ENCODE measurements at regions not wholly inside any gene's neighbourhood (a gene's known extent, or its start where the extent isn't known, plus 50 kb on each side); places are given as distances from the start of the nearest gene placed in this dataset.

- no peak overlapping the region for H3K27ac ChIP-seq (ENCODE audit: low read depth, low read length)
These were observed 394.4 kb upstream of the NPVF start for GRCh38 chr7:25622695-25623094.

GRCh38 chr7:25624051-25624450 is 395.8 kb upstream of the NPVF start:
- Histone ChIP-seq H2BK120ac (ENCODE audit: low read depth, low read length) (no peak overlapping the region), H3K56ac (ENCODE audit: low read length) (no peak overlapping the region), H3K27ac (ENCODE audit: low read depth, low read length) (no peak overlapping the region), H3K79me2 (ENCODE audit: control insufficient read depth, insufficient read depth, low read length) (no peaks in the 10 kb centered on the region), H3K4me1 (ENCODE audit: control insufficient read depth, low read depth, low read length) (no peaks in the 10 kb centered on the region), H3K36me3 (ENCODE audit: control insufficient read depth, insufficient read depth, low read length) (no peaks in the 10 kb centered on the region), H3K23ac (ENCODE audit: low read length) (no peak overlapping the region), H3K9ac (ENCODE audit: low read length) (no peak overlapping the region), H3K4me3 (ENCODE audit: low read length) (no peak overlapping the region), H3K4me2 (ENCODE audit: low read length) (no peak overlapping the region), H2BK15ac (replicated peaks; ENCODE audit: low read depth) (no peak overlapping the region), H4K8ac (ENCODE audit: low read depth, low read length) (no peak overlapping the region), H3K79me1 (ENCODE audit: low read length) (no peaks in the 10 kb centered on the region), H2AK5ac (ENCODE audit: low read length) (no peak overlapping the region), H3K18ac (ENCODE audit: low read length) (no peak overlapping the region), H4K5ac (ENCODE audit: low read length) (no peak overlapping the region), H2BK5ac (ENCODE audit: low read length) (no peak overlapping the region), H3K4ac (ENCODE audit: low read depth, low read length) (no peak overlapping the region), H3K27me3 (ENCODE audit: insufficient read depth, low read length, poor library complexity) (no peaks in the 10 kb centered on the region)
- no CpG with 5 or more reads among the region's 3 CpGs for WGBS (ENCODE audit: extremely low coverage, insufficient coverage, low lambda C conversion rate)
- no peak for DNase-seq

More at GRCh38 chr7:25622695-25623094, 394.4 kb upstream of the NPVF start:
- Histone ChIP-seq H3K79me2 (ENCODE audit: control insufficient read depth, insufficient read depth, low read length) (no peaks in the 10 kb centered on the region), H3K79me1 (ENCODE audit: low read length) (no peaks in the 10 kb centered on the region), H3K4ac (ENCODE audit: low read depth, low read length) (no peak overlapping the region), H2BK5ac (ENCODE audit: low read length) (no peak overlapping the region), H3K4me2 (ENCODE audit: low read length) (no peak overlapping the region), H3K56ac (ENCODE audit: low read length) (no peak overlapping the region), H3K27me3 (ENCODE audit: insufficient read depth, low read length, poor library complexity) (no peaks in the 10 kb centered on the region), H3K9ac (ENCODE audit: low read length) (no peak overlapping the region), H2BK120ac (ENCODE audit: low read depth, low read length) (no peak overlapping the region), H4K8ac (ENCODE audit: low read depth, low read length) (no peak overlapping the region), H3K23ac (ENCODE audit: low read length) (no peak overlapping the region), H2AK5ac (ENCODE audit: low read length) (no peak overlapping the region), H3K36me3 (ENCODE audit: control insufficient read depth, insufficient read depth, low read length) (no peaks in the 10 kb centered on the region), H3K18ac (ENCODE audit: low read length) (no peak overlapping the region), H3K4me3 (ENCODE audit: low read length) (no peak overlapping the region), H4K5ac (ENCODE audit: low read length) (no peak overlapping the region), H3K4me1 (ENCODE audit: control insufficient read depth, low read depth, low read length) (no peaks in the 10 kb centered on the region), H2BK15ac (replicated peaks; ENCODE audit: low read depth) (no peak overlapping the region)
- no CpG with 5 or more reads among the region's 3 CpGs for WGBS (ENCODE audit: extremely low coverage, insufficient coverage, low lambda C conversion rate)
- DNase-seq = no peak

- no peaks in the 10 kb centered on the region for H3K27me3 ChIP-seq (ENCODE audit: insufficient read depth, low read length, poor library complexity)
- no peak overlapping the region for H2BK5ac ChIP-seq (ENCODE audit: low read length)
- no peak overlapping the region for H3K18ac ChIP-seq (ENCODE audit: low read length)
- WGBS (ENCODE audit: extremely low coverage, insufficient coverage, low lambda C conversion rate) = no CpG with 5 or more reads among the region's 8 CpGs
- no peak overlapping the region for H2AK5ac ChIP-seq (ENCODE audit: low read length)
- no peak overlapping the region for H2BK120ac ChIP-seq (ENCODE audit: low read depth, low read length)
- H3K79me1 ChIP-seq (ENCODE audit: low read length) = no peaks in the 10 kb centered on the region
- H3K4ac ChIP-seq (ENCODE audit: low read depth, low read length) = no peak overlapping the region
- no peak overlapping the region for H3K27ac ChIP-seq (ENCODE audit: low read depth, low read length)
- no peaks in the 10 kb centered on the region for H3K79me2 ChIP-seq (ENCODE audit: control insufficient read depth, insufficient read depth, low read length)
- H3K36me3 ChIP-seq (ENCODE audit: control insufficient read depth, insufficient read depth, low read length) = no peaks in the 10 kb centered on the region
- no peak overlapping the region for H3K23ac ChIP-seq (ENCODE audit: low read length)
- H2BK15ac ChIP-seq (replicated peaks; ENCODE audit: low read depth) = no peak overlapping the region
- DNase-seq = no peak
- no peak overlapping the region for H3K56ac ChIP-seq (ENCODE audit: low read length)
- H3K9ac ChIP-seq (ENCODE audit: low read length) = no peak overlapping the region
- H3K4me2 ChIP-seq (ENCODE audit: low read length) = no peak overlapping the region
- no peak overlapping the region for H3K4me3 ChIP-seq (ENCODE audit: low read length)
- no peaks in the 10 kb centered on the region for H3K4me1 ChIP-seq (ENCODE audit: control insufficient read depth, low read depth, low read length)
- H4K5ac ChIP-seq (ENCODE audit: low read length) = no peak overlapping the region
- H4K8ac ChIP-seq (ENCODE audit: low read depth, low read length) = no peak overlapping the region
These were observed 396.5 kb upstream of the NPVF start for GRCh38 chr7:25624833-25625232.

GRCh38 chr7:25625306-25625992 is 397.2 kb upstream of the NPVF start:
- DNase-seq = no peak
- Histone ChIP-seq H4K8ac (ENCODE audit: low read depth, low read length) (peak overlapping the region; percentile 65), H3K79me1 (ENCODE audit: low read length) (no peaks in the 10 kb centered on the region), H2BK5ac (ENCODE audit: low read length) (no peak overlapping the region), H3K27ac (ENCODE audit: low read depth, low read length) (no peak overlapping the region), H2AK5ac (ENCODE audit: low read length) (no peak overlapping the region), H2BK120ac (ENCODE audit: low read depth, low read length) (no peak overlapping the region), H3K23ac (ENCODE audit: low read length) (no peak overlapping the region), H2BK15ac (replicated peaks; ENCODE audit: low read depth) (no peak overlapping the region), H4K5ac (ENCODE audit: low read length) (no peak overlapping the region), H3K36me3 (ENCODE audit: control insufficient read depth, insufficient read depth, low read length) (no peaks in the 10 kb centered on the region), H3K4me1 (ENCODE audit: control insufficient read depth, low read depth, low read length) (no peaks in the 10 kb centered on the region), H3K56ac (ENCODE audit: low read length) (no peak overlapping the region), H3K4ac (ENCODE audit: low read depth, low read length) (no peak overlapping the region), H3K9ac (ENCODE audit: low read length) (no peak overlapping the region), H3K27me3 (ENCODE audit: insufficient read depth, low read length, poor library complexity) (no peaks in the 10 kb centered on the region), H3K79me2 (ENCODE audit: control insufficient read depth, insufficient read depth, low read length) (no peaks in the 10 kb centered on the region), H3K4me2 (ENCODE audit: low read length) (no peak overlapping the region), H3K18ac (ENCODE audit: low read length) (no peak overlapping the region), H3K4me3 (ENCODE audit: low read length) (no peak overlapping the region)
- WGBS (ENCODE audit: extremely low coverage, insufficient coverage, low lambda C conversion rate) = no CpG with 5 or more reads among the region's 5 CpGs

- no peaks in the 10 kb centered on the region for H3K4me1 ChIP-seq (ENCODE audit: control insufficient read depth, low read depth, low read length)
- H3K56ac ChIP-seq (ENCODE audit: low read length) = no peak overlapping the region
- no CpG with 5 or more reads among the region's 4 CpGs for WGBS (ENCODE audit: extremely low coverage, insufficient coverage, low lambda C conversion rate)
- H3K18ac ChIP-seq (ENCODE audit: low read length) = no peak overlapping the region
- H3K9ac ChIP-seq (ENCODE audit: low read length) = no peak overlapping the region
- no peaks in the 10 kb centered on the region for H3K79me2 ChIP-seq (ENCODE audit: control insufficient read depth, insufficient read depth, low read length)
- H2BK15ac ChIP-seq (replicated peaks; ENCODE audit: low read depth) = no peak overlapping the region
- H3K4me2 ChIP-seq (ENCODE audit: low read length) = no peak overlapping the region
- no peak for DNase-seq
- H3K36me3 ChIP-seq (ENCODE audit: control insufficient read depth, insufficient read depth, low read length) = no peaks in the 10 kb centered on the region
- no peak overlapping the region for H2BK120ac ChIP-seq (ENCODE audit: low read depth, low read length)
- no peak overlapping the region for H2AK5ac ChIP-seq (ENCODE audit: low read length)
- H3K4ac ChIP-seq (ENCODE audit: low read depth, low read length) = no peak overlapping the region
- H3K23ac ChIP-seq (ENCODE audit: low read length) = no peak overlapping the region
- no peak overlapping the region for H3K4me3 ChIP-seq (ENCODE audit: low read length)
- no peak overlapping the region for H4K8ac ChIP-seq (ENCODE audit: low read depth, low read length)
- no peaks in the 10 kb centered on the region for H3K79me1 ChIP-seq (ENCODE audit: low read length)
- no peaks in the 10 kb centered on the region for H3K27me3 ChIP-seq (ENCODE audit: insufficient read depth, low read length, poor library complexity)
- no peak overlapping the region for H4K5ac ChIP-seq (ENCODE audit: low read length)
- no peak overlapping the region for H3K27ac ChIP-seq (ENCODE audit: low read depth, low read length)
- H2BK5ac ChIP-seq (ENCODE audit: low read length) = no peak overlapping the region
These were observed 398.3 kb upstream of the NPVF start for GRCh38 chr7:25626451-25627131.
